Thyroid gland (tissue), 4 donors: ENCODE measurements at regions not wholly inside any gene's neighbourhood (a gene's known extent, or its start where the extent isn't known, plus 50 kb on each side); places are given as distances from the start of the nearest gene placed in this dataset.

Experiments used
- POLR2A ChIP-seq, 2 donors: fragments of 450-650 bp; IDR thresholded peaks; one replicate each; pipeline ENCODE4 v1.6.1; 2017; ENCODE audit warnings: antibody characterized with exemption in 2 of 2, mild to moderate bottlenecking in 2 of 2, moderate library complexity in 1 of 2
- TF ChIP-seq, protein P1 (sequence below), 6 experiments: fragments of 200-600 bp in 3 of 6; fragments of 450-650 bp in 3 of 6; sonication (generic) in 3 of 6; IDR thresholded peaks; one replicate each; pipeline ENCODE4 v1.5.1; 2016 to 2019; ENCODE audit warnings: antibody characterized with exemption in 6 of 6, mild to moderate bottlenecking in 2 of 6, inconsistent platforms in 1 of 6, moderate library complexity in 1 of 6

DNA sequence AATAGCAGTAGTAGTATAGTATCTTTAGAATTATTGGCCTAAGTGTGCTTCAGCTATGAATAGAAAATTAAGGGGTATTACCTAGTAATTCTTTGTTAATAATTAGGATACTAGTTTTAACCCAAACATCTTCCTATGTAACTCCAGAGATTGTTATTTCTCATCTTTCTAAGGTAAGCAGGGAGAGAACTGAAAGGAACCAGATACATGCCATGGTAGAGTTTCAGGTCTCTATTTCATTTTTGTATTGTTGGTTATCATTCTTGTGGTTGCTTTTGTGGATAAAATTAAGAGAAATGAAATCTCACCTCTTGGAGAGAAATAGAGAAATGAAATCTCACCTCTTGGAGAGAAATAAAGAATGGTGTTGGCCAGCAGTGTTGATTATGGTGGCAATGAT lies 597.1 kb upstream of the CT83 start:
- TF ChIP-seq POLR2A (IDR thresholded peaks at IDR 0.05), result no peak
- TF ChIP-seq, protein P1, sequence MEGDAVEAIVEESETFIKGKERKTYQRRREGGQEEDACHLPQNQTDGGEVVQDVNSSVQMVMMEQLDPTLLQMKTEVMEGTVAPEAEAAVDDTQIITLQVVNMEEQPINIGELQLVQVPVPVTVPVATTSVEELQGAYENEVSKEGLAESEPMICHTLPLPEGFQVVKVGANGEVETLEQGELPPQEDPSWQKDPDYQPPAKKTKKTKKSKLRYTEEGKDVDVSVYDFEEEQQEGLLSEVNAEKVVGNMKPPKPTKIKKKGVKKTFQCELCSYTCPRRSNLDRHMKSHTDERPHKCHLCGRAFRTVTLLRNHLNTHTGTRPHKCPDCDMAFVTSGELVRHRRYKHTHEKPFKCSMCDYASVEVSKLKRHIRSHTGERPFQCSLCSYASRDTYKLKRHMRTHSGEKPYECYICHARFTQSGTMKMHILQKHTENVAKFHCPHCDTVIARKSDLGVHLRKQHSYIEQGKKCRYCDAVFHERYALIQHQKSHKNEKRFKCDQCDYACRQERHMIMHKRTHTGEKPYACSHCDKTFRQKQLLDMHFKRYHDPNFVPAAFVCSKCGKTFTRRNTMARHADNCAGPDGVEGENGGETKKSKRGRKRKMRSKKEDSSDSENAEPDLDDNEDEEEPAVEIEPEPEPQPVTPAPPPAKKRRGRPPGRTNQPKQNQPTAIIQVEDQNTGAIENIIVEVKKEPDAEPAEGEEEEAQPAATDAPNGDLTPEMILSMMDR (IDR thresholded peaks at IDR 0.05), result no peak
